HG03139 (cell line): ENCODE measurements at regions not wholly inside any gene's neighbourhood (a gene's known extent, or its start where the extent isn't known, plus 50 kb on each side); places are given as distances from the start of the nearest gene placed in this dataset.
"Not testable (repeated sequence)": the region's sequence is repeated elsewhere in the genome, so short reads cannot be mapped to it uniquely, and the experiment has no call there.

Experiments used
- ATAC-seq: cut with Tn5 transposase; IDR thresholded peaks from one replicate; pipeline ENCODE4 v1.9.1; 2021; ENCODE audit not compliant: unreplicated experiment

GRCh38 chr14:22313172-22313801, 275.7 kb downstream of the DAD1 start:
- no peak for ATAC-seq

GRCh38 chr14:22311636-22312035, 277.4 kb downstream of the DAD1 start:
- ATAC-seq, result no peak

GRCh38 chr14:22305607-22306006, 283.4 kb downstream of the DAD1 start:
- ATAC-seq, result no peak

- no peak for ATAC-seq
Measured at GRCh38 chr14:22304326-22304725, 284.7 kb downstream of the DAD1 start.

GRCh38 chr14:22303589-22304195, 285.3 kb downstream of the DAD1 start:
- ATAC-seq, result no peak

GRCh38 chr14:22300646-22301045, 288.4 kb downstream of the DAD1 start:
- no peak for ATAC-seq

- ATAC-seq, result no peak
Measured at GRCh38 chr14:22297376-22297775, 291.6 kb downstream of the DAD1 start.

- no peak for ATAC-seq
Measured at GRCh38 chr14:22296722-22297121, 292.3 kb downstream of the DAD1 start.

GRCh38 chr14:22296088-22296487, 292.9 kb downstream of the DAD1 start:
- ATAC-seq, result no peak

GRCh38 chr14:22291406-22291805, 297.6 kb downstream of the DAD1 start:
- no peak for ATAC-seq

GRCh38 chr14:22289570-22289969, 299.5 kb downstream of the DAD1 start:
- no peak for ATAC-seq

- no peak for ATAC-seq
Measured at GRCh38 chr14:22285991-22286390, 303.0 kb downstream of the DAD1 start.

- ATAC-seq, result no peak
Measured at GRCh38 chr14:22282949-22283348, 306.1 kb downstream of the DAD1 start.

GRCh38 chr14:22282417-22282816, 306.6 kb downstream of the DAD1 start:
- no peak for ATAC-seq

GRCh38 chr14:22281447-22281874, 307.6 kb downstream of the DAD1 start:
- ATAC-seq, result not testable (repeated sequence)

- no peak for ATAC-seq
Measured at GRCh38 chr14:22280497-22281316, 308.3 kb downstream of the DAD1 start.

GRCh38 chr14:22276913-22277816, 311.9 kb downstream of the DAD1 start:
- ATAC-seq, result no peak

GRCh38 chr14:22271838-22272799, 316.9 kb downstream of the DAD1 start:
- ATAC-seq, result no peak

- no peak for ATAC-seq
Measured at GRCh38 chr14:22268875-22269274, 320.1 kb downstream of the DAD1 start.

- ATAC-seq, result no peak
Measured at GRCh38 chr14:22266683-22267082, 322.3 kb downstream of the DAD1 start.
